ENCODE measurements at regions not wholly inside any gene's neighbourhood (a gene's known extent, or its start where the extent isn't known, plus 50 kb on each side); places are given as distances from the start of the nearest gene placed in this dataset.
A peak's percentile ranks its signal among the peaks of the same experiment; 100 is the strongest.

DNA sequence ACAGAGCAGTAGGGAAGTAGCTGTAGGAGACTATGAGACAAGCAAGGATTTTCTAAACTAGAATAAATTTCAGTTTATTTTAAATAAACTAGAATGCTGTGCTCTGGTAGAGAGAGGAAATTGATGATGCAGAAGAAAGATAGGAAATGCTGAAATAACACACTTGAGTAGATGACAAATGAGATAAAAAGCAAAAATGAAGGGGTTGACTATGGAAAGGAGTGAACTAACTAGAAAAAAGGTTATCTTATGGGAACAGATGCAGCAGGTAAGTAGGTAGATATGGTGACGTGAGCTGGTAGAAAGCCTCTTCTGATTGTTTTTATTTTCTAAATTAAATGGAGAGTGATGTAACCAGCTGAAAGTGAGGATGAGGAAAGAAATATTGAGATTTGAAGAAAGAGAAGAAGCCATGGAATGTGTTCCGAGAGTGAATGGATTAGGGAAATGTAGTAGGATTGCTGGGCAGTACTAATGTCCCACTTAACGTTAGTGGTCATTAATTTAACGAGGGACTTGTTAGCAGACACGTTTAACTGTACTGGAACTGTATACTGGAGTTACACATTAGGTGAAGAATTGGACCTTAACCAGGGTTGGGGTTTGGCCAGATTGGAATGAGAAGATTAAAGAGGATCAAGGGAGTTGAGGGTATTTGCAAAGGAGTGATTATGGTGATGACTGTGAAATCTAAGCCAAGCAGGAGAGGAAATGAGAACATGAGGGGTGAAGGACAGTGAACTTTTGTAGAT is 196.5 kb downstream of the TANC2 start:
- H3K27ac ChIP-seq, result no peak overlapping the region
- no peak overlapping the region for H3K4me2 ChIP-seq
- ChIA-PET CTCF (interaction anchor here (0.7 to 1.4 kb wide), 3 partner anchors 9 to 50 kb away, joined by 3 to 5 read pairs (median 3); no protein-coding TSS in a partner anchor), POLR2A (no interaction called here)
- TF ChIP-seq POLR2A (IDR thresholded peaks at IDR 0.05; ENCODE audit: low read length), result no peak
- TF ChIP-seq PHF8 (IDR thresholded peaks at IDR 0.05; ENCODE audit: borderline replicate concordance, low read depth), result no peak
- TF ChIP-seq, protein P1, sequence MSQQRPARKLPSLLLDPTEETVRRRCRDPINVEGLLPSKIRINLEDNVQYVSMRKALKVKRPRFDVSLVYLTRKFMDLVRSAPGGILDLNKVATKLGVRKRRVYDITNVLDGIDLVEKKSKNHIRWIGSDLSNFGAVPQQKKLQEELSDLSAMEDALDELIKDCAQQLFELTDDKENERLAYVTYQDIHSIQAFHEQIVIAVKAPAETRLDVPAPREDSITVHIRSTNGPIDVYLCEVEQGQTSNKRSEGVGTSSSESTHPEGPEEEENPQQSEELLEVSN (IDR thresholded peaks at IDR 0.05; ENCODE audit: borderline replicate concordance, low read depth), result no peak
- no peak for TF ChIP-seq RAD21 (conservative IDR thresholded peaks at IDR 0.05 in 1 of 2, IDR thresholded peaks at IDR 0.05 in 1 of 2)
- no peak for TF ChIP-seq MAFK (IDR thresholded peaks at IDR 0.05; ENCODE audit: partially characterized antibody)
- TF ChIP-seq EHMT2 (IDR thresholded peaks at IDR 0.05; ENCODE audit: low read depth), result no peak
- no peak for TF ChIP-seq HES2 (IDR thresholded peaks at IDR 0.05)
- 90% methylated on average over 5 of the region's 5 CpGs for WGBS (ENCODE audit: missing lambda C conversion rate)
- H3K9me3 ChIP-seq, result no peaks in the 10 kb centered on the region
- ATAC-seq (no peak), FAIRE-seq (no peak), DNase-seq (ENCODE audit: low read depth in 1 of 2, low spot score in 1 of 2) (no peak)
- H3K4me1 ChIP-seq, result no peaks in the 10 kb centered on the region
- H3K4me3 ChIP-seq, result no peak overlapping the region

- TF ChIP-seq ZC3H11A (IDR thresholded peaks at IDR 0.05), result no peak
- TF ChIP-seq, protein P2, sequence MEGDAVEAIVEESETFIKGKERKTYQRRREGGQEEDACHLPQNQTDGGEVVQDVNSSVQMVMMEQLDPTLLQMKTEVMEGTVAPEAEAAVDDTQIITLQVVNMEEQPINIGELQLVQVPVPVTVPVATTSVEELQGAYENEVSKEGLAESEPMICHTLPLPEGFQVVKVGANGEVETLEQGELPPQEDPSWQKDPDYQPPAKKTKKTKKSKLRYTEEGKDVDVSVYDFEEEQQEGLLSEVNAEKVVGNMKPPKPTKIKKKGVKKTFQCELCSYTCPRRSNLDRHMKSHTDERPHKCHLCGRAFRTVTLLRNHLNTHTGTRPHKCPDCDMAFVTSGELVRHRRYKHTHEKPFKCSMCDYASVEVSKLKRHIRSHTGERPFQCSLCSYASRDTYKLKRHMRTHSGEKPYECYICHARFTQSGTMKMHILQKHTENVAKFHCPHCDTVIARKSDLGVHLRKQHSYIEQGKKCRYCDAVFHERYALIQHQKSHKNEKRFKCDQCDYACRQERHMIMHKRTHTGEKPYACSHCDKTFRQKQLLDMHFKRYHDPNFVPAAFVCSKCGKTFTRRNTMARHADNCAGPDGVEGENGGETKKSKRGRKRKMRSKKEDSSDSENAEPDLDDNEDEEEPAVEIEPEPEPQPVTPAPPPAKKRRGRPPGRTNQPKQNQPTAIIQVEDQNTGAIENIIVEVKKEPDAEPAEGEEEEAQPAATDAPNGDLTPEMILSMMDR (IDR thresholded peaks at IDR 0.05), result no peak
- DNase-seq (ENCODE audit: low read depth in 1 of 2, low spot score in 1 of 2) (no peak), FAIRE-seq (peak; percentile 78), ATAC-seq (no peak)
- ChIA-PET POLR2A (no interaction called here), CTCF (interaction anchor here (0.6 to 1.4 kb wide), 4 partner anchors 9 to 158 kb away, joined by 3 to 5 read pairs (median 3); no protein-coding TSS in a partner anchor)
- no peak overlapping the region for H3K4me2 ChIP-seq
- H3K4me3 ChIP-seq, result no peak overlapping the region
- no peaks in the 10 kb centered on the region for H3K9me3 ChIP-seq
- no peak overlapping the region for H3K27ac ChIP-seq
- 91% methylated on average over 1 of the region's 1 CpG for WGBS (ENCODE audit: missing lambda C conversion rate)
- H3K4me1 ChIP-seq, result no peaks in the 10 kb centered on the region
Measured at GRCh38 chr17:63163158-63163520, 197.1 kb downstream of the TANC2 start.

GRCh38 chr17:63165400-63165799 is 199.4 kb downstream of the TANC2 start:
- Histone ChIP-seq H3K4me2 (no peak overlapping the region), H3K4me3 (no peak overlapping the region), H3K9me3 (no peaks in the 10 kb centered on the region), H3K4me1 (no peaks in the 10 kb centered on the region), H3K27ac (no peak overlapping the region)
- ChIA-PET POLR2A (no interaction called here), CTCF (interaction anchor here (0.6 to 1.6 kb wide), 6 partner anchors 9 to 241 kb away, joined by 3 to 5 read pairs (median 4); no protein-coding TSS in a partner anchor)
- 42% methylated on average over 2 of the region's 2 CpGs for WGBS (ENCODE audit: missing lambda C conversion rate)
- ATAC-seq (no peak), FAIRE-seq (no peak), DNase-seq (ENCODE audit: low read depth in 1 of 2, low spot score in 1 of 2) (no peak)
- TF ChIP-seq TP53 (CRISPR knock-in tag; IDR thresholded peaks at IDR 0.05) (no peak), SREBF2 (IDR thresholded peaks at IDR 0.05) (no peak), HOXB13 (CRISPR knock-in tag; IDR thresholded peaks at IDR 0.05; ENCODE audit: low read depth) (no peak), CEBPB (IDR thresholded peaks at IDR 0.05) (0 out of 4 replicates have a peak, but pooled peaks of 1 of the 2 experiments have one; percentile 33), RARB (CRISPR knock-in tag; IDR thresholded peaks at IDR 0.05) (no peak)

DNA sequence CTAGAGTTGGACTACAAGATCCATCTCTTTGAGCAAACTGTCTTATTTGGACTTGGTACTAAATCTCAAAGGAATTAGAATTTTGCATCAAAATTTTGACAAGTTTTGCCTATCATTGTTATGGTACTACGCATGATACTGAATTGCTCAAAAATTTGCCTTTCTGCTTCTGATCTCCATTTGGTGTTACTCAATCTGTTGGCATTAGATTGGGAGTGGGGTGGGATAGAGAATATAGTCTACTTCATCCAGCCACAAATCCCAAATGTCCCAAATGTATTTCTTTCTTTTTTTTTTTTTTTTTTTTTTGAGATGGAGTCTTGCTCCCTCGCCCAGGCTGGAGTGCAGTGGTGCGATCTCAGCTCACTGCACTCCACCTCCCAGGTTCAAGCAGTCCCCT is 204.8 kb downstream of the TANC2 start:
- FAIRE-seq (no peak), ATAC-seq (no peak), DNase-seq (ENCODE audit: low read depth in 1 of 2, low spot score in 1 of 2) (no peak)
- ChIA-PET POLR2A (no interaction called here), CTCF (no interaction called here)
- Histone ChIP-seq H3K4me3 (no peak overlapping the region), H3K4me2 (no peak overlapping the region; the same call in 2 of the 3 replicates), H3K27ac (0 out of 6 replicates have a peak overlapping the region, but pooled peaks of 1 of the 2 experiments have one; percentile 7), H3K9me3 (peaks cover 7% of the 10 kb centered on the region; the same call in 2 of the 3 replicates), H3K4me1 (peaks cover 16% of the 10 kb centered on the region)
- WGBS (ENCODE audit: missing lambda C conversion rate), result 97% methylated on average over 3 of the region's 3 CpGs
- TF ChIP-seq POLR2AphosphoS2 (conservative IDR thresholded peaks at IDR 0.05; ENCODE audit: low read length) (no peak), NFE2L2 (conservative IDR thresholded peaks at IDR 0.05; ENCODE audit: low read length) (no peak), RCOR1 (IDR thresholded peaks at IDR 0.05; ENCODE audit: low read depth, low read length) (no peak), ZSCAN20 (CRISPR knock-in tag; IDR thresholded peaks at IDR 0.05) (no peak), FOSB (CRISPR knock-in tag; IDR thresholded peaks at IDR 0.05) (no peak)

Measured in A549 (cell line).